ENCODE measurements at regions not wholly inside any gene's neighbourhood (a gene's known extent, or its start where the extent isn't known, plus 50 kb on each side); places are given as distances from the start of the nearest gene placed in this dataset.

- DNase-seq (ENCODE audit: low spot score), result no peak
Observed at GRCh38 chr14:42931308-42931707, 1324.6 kb downstream of the LRFN5 start.

- no peak for DNase-seq (ENCODE audit: low spot score)
Observed at GRCh38 chr14:42929806-42930480, 1323.3 kb downstream of the LRFN5 start.

GRCh38 chr14:42927313-42927712 is 1320.6 kb downstream of the LRFN5 start:
- DNase-seq (ENCODE audit: low spot score), result no peak

GRCh38 chr14:42921901-42922300 is 1315.2 kb downstream of the LRFN5 start:
- DNase-seq (ENCODE audit: low spot score), result no peak

GRCh38 chr14:42918615-42919014 is 1311.9 kb downstream of the LRFN5 start:
- DNase-seq (ENCODE audit: low spot score), result no peak

- DNase-seq (ENCODE audit: low spot score), result no peak
Observed at GRCh38 chr14:42911642-42912041, 1305.0 kb downstream of the LRFN5 start.

GRCh38 chr14:42909659-42910058 is 1303.0 kb downstream of the LRFN5 start:
- DNase-seq (ENCODE audit: low spot score), result no peak

GRCh38 chr14:42893183-42893582 is 1286.5 kb downstream of the LRFN5 start:
- DNase-seq (ENCODE audit: low spot score), result no peak

- DNase-seq (ENCODE audit: low spot score), result peak; percentile 31
Observed at GRCh38 chr14:42884100-42884499, 1277.4 kb downstream of the LRFN5 start.

- DNase-seq (ENCODE audit: low spot score), result no peak
Observed at GRCh38 chr14:42877716-42878115, 1271.0 kb downstream of the LRFN5 start.

GRCh38 chr14:42872786-42873185 is 1266.1 kb downstream of the LRFN5 start:
- DNase-seq (ENCODE audit: low spot score), result no peak

- no peak for DNase-seq (ENCODE audit: low spot score)
Observed at GRCh38 chr14:42869681-42870080, 1263.0 kb downstream of the LRFN5 start.

GRCh38 chr14:42862114-42862513 is 1255.4 kb downstream of the LRFN5 start:
- DNase-seq (ENCODE audit: low spot score), result no peak

- no peak for DNase-seq (ENCODE audit: low spot score)
Observed at GRCh38 chr14:42860371-42860770, 1253.7 kb downstream of the LRFN5 start.

- DNase-seq (ENCODE audit: low spot score), result no peak
Observed at GRCh38 chr14:42856106-42856505, 1249.4 kb downstream of the LRFN5 start.

GRCh38 chr14:42855085-42855484 is 1248.4 kb downstream of the LRFN5 start:
- peak; percentile 19 for DNase-seq (ENCODE audit: low spot score)

- DNase-seq (ENCODE audit: low spot score), result no peak
Observed at GRCh38 chr14:42854061-42854460, 1247.4 kb downstream of the LRFN5 start.

- DNase-seq (ENCODE audit: low spot score), result no peak
Observed at GRCh38 chr14:42848652-42849051, 1242.0 kb downstream of the LRFN5 start.

- no peak for DNase-seq (ENCODE audit: low spot score)
Observed at GRCh38 chr14:42814817-42815216, 1208.1 kb downstream of the LRFN5 start.

GRCh38 chr14:42806909-42807315 is 1200.2 kb downstream of the LRFN5 start:
- no peak for DNase-seq (ENCODE audit: low spot score)

GRCh38 chr14:42804141-42804540 is 1197.5 kb downstream of the LRFN5 start:
- no peak for DNase-seq (ENCODE audit: low spot score)

- DNase-seq (ENCODE audit: low spot score), result no peak
Observed at GRCh38 chr14:42802346-42802745, 1195.7 kb downstream of the LRFN5 start.

GRCh38 chr14:42792166-42792565 is 1185.5 kb downstream of the LRFN5 start:
- DNase-seq (ENCODE audit: low spot score), result no peak

- DNase-seq (ENCODE audit: low spot score), result no peak
Observed at GRCh38 chr14:42782754-42783153, 1176.1 kb downstream of the LRFN5 start.
